ENCODE measurements at regions not wholly inside any gene's neighbourhood (a gene's known extent, or its start where the extent isn't known, plus 50 kb on each side); places are given as distances from the start of the nearest gene placed in this dataset.

DNA sequence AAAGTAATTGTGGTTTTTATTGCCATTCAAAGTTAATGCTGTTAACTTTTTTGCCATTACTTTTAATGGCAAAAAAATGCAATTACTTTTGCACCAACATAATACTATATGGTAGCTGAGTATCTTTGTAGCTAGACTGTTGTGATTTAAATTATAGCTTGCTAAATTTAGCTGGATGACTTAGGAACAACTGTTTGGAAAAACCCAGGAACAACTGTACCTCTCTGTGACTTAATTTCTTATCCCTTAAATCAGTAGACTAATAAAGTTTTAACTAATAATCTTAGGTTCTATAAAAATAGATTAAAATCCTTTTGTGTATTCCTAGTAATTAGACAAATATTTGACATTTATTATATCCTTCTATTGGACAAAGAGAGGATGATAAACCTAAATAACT, 268.2 kb downstream of the TENT5A start:
- no peak for TF ChIP-seq POLR2A (IDR thresholded peaks at IDR 0.05; ENCODE audit: extremely low read depth, insufficient read length)
- TF ChIP-seq CTCF (IDR thresholded peaks at IDR 0.05; ENCODE audit: low read depth, low read length): no peak

Measured in NB4 (cell line).